ENCODE measurements at regions not wholly inside any gene's neighbourhood (a gene's known extent, or its start where the extent isn't known, plus 50 kb on each side); places are given as distances from the start of the nearest gene placed in this dataset.
"Not testable (repeated sequence)": the region's sequence is repeated elsewhere in the genome, so short reads cannot be mapped to it uniquely, and the experiment has no call there.

GRCh38 chr7:130948822-130949221 is 214.8 kb upstream of the KLF14 start:
- peaks cover 33 to 45% of the 10 kb centered on the region in 2 donors for H3K4me1 Mint-ChIP-seq
- H3K27ac Mint-ChIP-seq: no peak overlapping the region
- H3K27me3 Mint-ChIP-seq: no peaks in the 10 kb centered on the region
- peaks cover 22 to 40% of the 10 kb centered on the region in 2 donors for H3K36me3 Mint-ChIP-seq
- no peaks in the 10 kb centered on the region for H3K9me3 Mint-ChIP-seq
- ATAC-seq (replicated peaks) (no peak), DNase-seq (no peak)
- H3K4me3 Mint-ChIP-seq: no peak overlapping the region

DNA sequence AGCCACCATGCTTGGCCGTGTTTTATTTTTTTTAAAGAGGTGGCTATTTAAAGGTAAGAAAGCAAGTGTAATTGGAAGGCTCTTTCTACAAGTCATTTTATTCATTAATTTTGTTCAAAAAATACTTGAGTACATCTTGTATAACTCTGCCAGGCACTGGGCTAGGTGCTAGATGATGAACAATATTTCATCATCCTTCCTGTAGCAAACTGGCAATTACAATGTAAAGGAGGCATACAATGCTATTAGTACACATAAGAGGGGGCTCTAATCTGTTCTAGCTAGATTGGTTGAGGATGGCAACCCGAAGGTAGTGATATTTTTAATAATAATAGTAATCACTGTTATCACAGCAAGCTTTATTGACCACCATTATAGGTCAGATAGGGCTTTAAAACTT is 215.5 kb upstream of the KLF14 start:
- Mint-ChIP-seq H3K4me3 (no peak overlapping the region), H3K4me1 (peaks cover 35 to 53% of the 10 kb centered on the region in 2 donors), H3K36me3 (peaks cover 25 to 47% of the 10 kb centered on the region in 2 donors), H3K9me3 (no peaks in the 10 kb centered on the region), H3K27me3 (no peaks in the 10 kb centered on the region), H3K27ac (peak overlapping the region; percentile 52)
- no peak for DNase-seq
- ATAC-seq (replicated peaks): no peak

- peaks cover 26 to 49% of the 10 kb centered on the region in 2 donors for H3K36me3 Mint-ChIP-seq
- H3K9me3 Mint-ChIP-seq: no peaks in the 10 kb centered on the region
- no peak for ATAC-seq (replicated peaks)
- H3K27ac Mint-ChIP-seq: no peak overlapping the region
- DNase-seq: no peak
- peaks cover 35 to 53% of the 10 kb centered on the region in 2 donors for H3K4me1 Mint-ChIP-seq
- no peaks in the 10 kb centered on the region for H3K27me3 Mint-ChIP-seq
- H3K4me3 Mint-ChIP-seq: no peak overlapping the region
Observed at GRCh38 chr7:130950054-130950453, 216.0 kb upstream of the KLF14 start.

DNA sequence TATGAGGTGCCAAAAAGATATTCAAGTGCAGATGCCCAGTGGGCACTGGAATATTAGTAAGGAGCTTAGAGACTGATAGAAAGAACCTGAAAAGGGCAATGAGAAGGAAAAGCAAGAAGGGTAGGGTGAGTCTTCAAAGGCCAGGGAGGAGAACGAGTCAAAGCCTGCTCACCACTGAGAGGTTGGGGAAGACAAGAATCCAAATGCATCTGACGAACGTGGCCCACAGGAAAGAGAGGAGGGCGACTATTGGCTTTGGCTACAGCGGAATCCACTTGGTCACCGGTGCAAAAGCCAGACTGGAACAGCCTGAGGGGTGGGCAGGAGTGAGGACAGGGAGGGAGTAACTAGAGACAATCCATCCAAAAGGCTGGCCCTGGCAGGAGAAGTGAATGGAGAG is 216.7 kb upstream of the KLF14 start:
- ATAC-seq (replicated peaks): no peak
- no peaks in the 10 kb centered on the region for H3K9me3 Mint-ChIP-seq
- H3K27ac Mint-ChIP-seq: no peak overlapping the region
- H3K4me3 Mint-ChIP-seq: no peak overlapping the region
- H3K27me3 Mint-ChIP-seq: no peaks in the 10 kb centered on the region
- DNase-seq: no peak
- H3K4me1 Mint-ChIP-seq: peaks cover 36 to 53% of the 10 kb centered on the region in 2 donors
- peaks cover 28 to 50% of the 10 kb centered on the region in 2 donors for H3K36me3 Mint-ChIP-seq

- DNase-seq (no peak), ATAC-seq (replicated peaks) (no peak)
- peaks cover 36 to 53% of the 10 kb centered on the region in 2 donors for H3K4me1 Mint-ChIP-seq
- no peak overlapping the region for H3K27ac Mint-ChIP-seq
- H3K36me3 Mint-ChIP-seq: peaks cover 26 to 48% of the 10 kb centered on the region in 2 donors
- no peaks in the 10 kb centered on the region for H3K27me3 Mint-ChIP-seq
- H3K4me3 Mint-ChIP-seq: no peak overlapping the region
- no peaks in the 10 kb centered on the region for H3K9me3 Mint-ChIP-seq
Observed at GRCh38 chr7:130951303-130951975, 217.4 kb upstream of the KLF14 start.

GRCh38 chr7:130951976-130952876 is 218.2 kb upstream of the KLF14 start:
- no peaks in the 10 kb centered on the region for H3K9me3 Mint-ChIP-seq
- no peak for ATAC-seq (replicated peaks)
- no peak overlapping the region for H3K27ac Mint-ChIP-seq
- peaks cover 25 to 46% of the 10 kb centered on the region in 2 donors for H3K36me3 Mint-ChIP-seq
- DNase-seq: no peak
- H3K4me1 Mint-ChIP-seq: peaks cover 39 to 54% of the 10 kb centered on the region in 2 donors
- H3K27me3 Mint-ChIP-seq: no peaks in the 10 kb centered on the region
- H3K4me3 Mint-ChIP-seq: peak overlapping the region in 1 of 2 donors; percentile 33

DNA sequence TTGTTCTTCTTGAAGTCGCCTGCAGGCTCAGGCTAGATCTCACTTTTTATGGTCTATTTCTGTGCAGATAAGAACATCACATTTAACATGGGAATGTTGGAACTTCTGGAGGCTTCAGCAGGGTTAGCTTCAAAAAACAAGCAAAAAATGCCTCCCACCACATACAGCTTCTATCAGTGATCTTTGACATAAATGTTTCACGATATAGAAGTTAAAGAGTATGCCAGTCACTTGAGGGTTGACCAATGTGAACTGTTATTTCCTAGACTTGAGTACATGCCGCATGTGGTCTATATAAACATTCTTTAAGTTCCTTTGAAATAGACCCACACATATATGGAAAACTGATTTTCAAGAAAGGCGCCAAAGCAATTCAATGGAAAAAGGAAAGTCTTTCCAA is 219.2 kb upstream of the KLF14 start:
- Mint-ChIP-seq H3K4me1 (peaks cover 35 to 55% of the 10 kb centered on the region in 2 donors), H3K36me3 (peaks cover 30 to 48% of the 10 kb centered on the region in 2 donors), H3K4me3 (no peak overlapping the region), H3K9me3 (no peaks in the 10 kb centered on the region), H3K27me3 (no peaks in the 10 kb centered on the region), H3K27ac (peak overlapping the region; percentile 25)
- ATAC-seq (replicated peaks) (no peak), DNase-seq (no peak)

GRCh38 chr7:130954918-130955564 is 221.0 kb upstream of the KLF14 start:
- no peaks in the 10 kb centered on the region for H3K9me3 Mint-ChIP-seq
- DNase-seq: no peak
- ATAC-seq (replicated peaks): no peak
- H3K4me3 Mint-ChIP-seq: peak overlapping the region in 1 of 2 donors; percentile 17
- peaks cover 39 to 58% of the 10 kb centered on the region in 2 donors for H3K36me3 Mint-ChIP-seq
- no peaks in the 10 kb centered on the region for H3K27me3 Mint-ChIP-seq
- no peak overlapping the region for H3K27ac Mint-ChIP-seq
- peaks cover 41 to 69% of the 10 kb centered on the region in 2 donors for H3K4me1 Mint-ChIP-seq

GRCh38 chr7:130955565-130955919 is 221.5 kb upstream of the KLF14 start:
- no peak overlapping the region for H3K4me3 Mint-ChIP-seq
- DNase-seq (no peak), ATAC-seq (replicated peaks) (no peak)
- H3K27ac Mint-ChIP-seq: peak overlapping the region; percentile 62
- H3K4me1 Mint-ChIP-seq: peaks cover 43 to 74% of the 10 kb centered on the region in 2 donors
- H3K36me3 Mint-ChIP-seq: peaks cover 42 to 62% of the 10 kb centered on the region in 2 donors
- H3K9me3 Mint-ChIP-seq: peaks cover 0 to 1% of the 10 kb centered on the region in 2 donors
- H3K27me3 Mint-ChIP-seq: no peaks in the 10 kb centered on the region

DNA sequence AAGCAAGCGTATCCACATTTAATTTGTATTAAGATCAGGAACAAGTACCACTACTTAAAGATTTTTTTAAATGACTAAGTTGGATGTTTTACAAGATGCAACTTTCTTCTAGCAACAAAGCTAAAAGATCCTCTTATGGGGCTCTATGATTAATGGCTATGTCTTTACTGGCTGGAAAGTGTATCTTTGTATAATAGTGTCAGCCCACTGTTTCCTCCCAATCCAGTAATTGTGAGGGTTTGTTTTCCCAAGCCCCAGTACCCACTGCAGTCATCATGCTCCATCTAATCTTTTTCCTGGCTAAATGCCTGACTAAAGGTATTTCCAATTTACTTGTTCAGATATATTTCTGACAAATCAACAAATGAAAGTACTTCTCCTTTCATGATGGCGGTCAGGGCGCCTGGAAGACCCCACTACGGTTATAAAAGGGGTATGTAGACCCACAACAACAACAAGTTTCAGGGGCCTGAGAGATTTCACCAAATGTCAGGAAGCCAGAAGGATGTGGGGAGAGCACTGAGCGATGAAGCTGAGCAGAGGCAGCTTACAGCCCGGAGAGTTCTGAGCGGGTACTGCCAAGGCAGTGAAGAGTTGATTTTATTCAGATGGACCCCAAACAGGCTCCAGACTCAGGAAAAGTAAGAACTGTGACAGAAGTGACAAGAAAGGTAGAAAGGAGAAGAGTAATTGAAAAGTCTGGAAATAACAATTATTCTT is 222.6 kb upstream of the KLF14 start:
- DNase-seq (no peak), ATAC-seq (replicated peaks) (no peak)
- H3K4me1 Mint-ChIP-seq: peaks cover 47 to 85% of the 10 kb centered on the region in 2 donors
- H3K9me3 Mint-ChIP-seq: peaks cover 0 to 1% of the 10 kb centered on the region in 2 donors
- no peaks in the 10 kb centered on the region for H3K27me3 Mint-ChIP-seq
- H3K4me3 Mint-ChIP-seq: peak overlapping the region; percentile 84 to 87
- peak overlapping the region; percentile 94 for H3K27ac Mint-ChIP-seq
- H3K36me3 Mint-ChIP-seq: peaks cover 42 to 68% of the 10 kb centered on the region in 2 donors

GRCh38 chr7:130957137-130957513 is 223.1 kb upstream of the KLF14 start:
- Mint-ChIP-seq H3K4me1 (peaks cover 51 to 90% of the 10 kb centered on the region in 2 donors), H3K4me3 (peak overlapping the region; percentile 84 to 87), H3K36me3 (peaks cover 45 to 72% of the 10 kb centered on the region in 2 donors), H3K27ac (peak overlapping the region; percentile 94), H3K9me3 (peaks cover 0 to 1% of the 10 kb centered on the region in 2 donors), H3K27me3 (no peaks in the 10 kb centered on the region)
- no peak for ATAC-seq (replicated peaks)
- DNase-seq: no peak

- Mint-ChIP-seq H3K27ac (peak overlapping the region; percentile 47), H3K4me1 (peaks cover 53 to 97% of the 10 kb centered on the region in 2 donors), H3K4me3 (peak overlapping the region; percentile 63 to 75), H3K36me3 (peaks cover 48 to 75% of the 10 kb centered on the region in 2 donors)
- not testable (repeated sequence) for ATAC-seq (replicated peaks); DNase-seq; H3K27me3 Mint-ChIP-seq; H3K9me3 Mint-ChIP-seq
Observed at GRCh38 chr7:130957722-130958435, 223.9 kb upstream of the KLF14 start.

DNA sequence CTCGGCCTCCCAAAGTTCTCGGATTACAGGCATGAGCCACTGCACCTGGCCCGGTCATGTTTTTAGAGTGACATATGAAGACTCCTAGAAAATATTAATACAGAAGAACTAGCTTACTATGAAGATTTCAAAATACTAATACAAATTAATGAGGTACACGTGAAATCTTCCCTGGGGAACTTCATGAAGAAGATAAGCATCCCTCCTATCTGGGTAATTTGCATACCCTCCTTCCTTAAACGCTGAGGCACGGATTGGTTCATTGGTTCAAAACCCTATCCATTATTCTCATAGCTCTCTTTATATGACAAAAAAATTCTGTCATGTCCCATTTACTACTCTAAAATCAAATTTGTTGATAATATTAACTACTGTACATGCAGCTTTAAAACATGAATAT is 224.8 kb upstream of the KLF14 start:
- Mint-ChIP-seq H3K27ac (peak overlapping the region; percentile 91), H3K4me3 (peak overlapping the region; percentile 73 to 77), H3K36me3 (peaks cover 47 to 71% of the 10 kb centered on the region in 2 donors)

More for the DNA sequence above, 224.8 kb upstream of the KLF14 start:
- Mint-ChIP-seq H3K4me1 (peaks cover 51 to 96% of the 10 kb centered on the region in 2 donors), H3K9me3 (peaks cover 0 to 1% of the 10 kb centered on the region in 2 donors), H3K27me3 (no peaks in the 10 kb centered on the region)
- DNase-seq (no peak), ATAC-seq (replicated peaks) (no peak)

Measured in stimulated activated naive B cell treated with anti-CD40 and anti-IgM and Interleukin-4, amounts not matched to agents 10 μg/mL and 1 μg/mL and 100 μg/mL, for 72 hours (primary cell).